ENCODE measurements at regions not wholly inside any gene's neighbourhood (a gene's known extent, or its start where the extent isn't known, plus 50 kb on each side); places are given as distances from the start of the nearest gene placed in this dataset.
"Not testable (repeated sequence)": the region's sequence is repeated elsewhere in the genome, so short reads cannot be mapped to it uniquely, and the experiment has no call there.

- DNase-seq: no peak
- no peak overlapping the region for H3K4me3 Mint-ChIP-seq
- no peaks in the 10 kb centered on the region for H3K36me3 Mint-ChIP-seq
- POLR2A ChIA-PET: no interaction called here
- no peaks in the 10 kb centered on the region for H3K9me3 Mint-ChIP-seq
- CTCF ChIA-PET: no interaction called here
- H3K27ac Mint-ChIP-seq: no peak overlapping the region
- no peaks in the 10 kb centered on the region for H3K4me1 Mint-ChIP-seq (ENCODE audit: low read depth)
- intact Hi-C loops (cut with micrococcal nuclease): no loop called here
- no peaks in the 10 kb centered on the region for H3K27me3 Mint-ChIP-seq
These were observed 1346.8 kb upstream of the GJE1 start for GRCh38 chr6:140785926-140786325.

DNA sequence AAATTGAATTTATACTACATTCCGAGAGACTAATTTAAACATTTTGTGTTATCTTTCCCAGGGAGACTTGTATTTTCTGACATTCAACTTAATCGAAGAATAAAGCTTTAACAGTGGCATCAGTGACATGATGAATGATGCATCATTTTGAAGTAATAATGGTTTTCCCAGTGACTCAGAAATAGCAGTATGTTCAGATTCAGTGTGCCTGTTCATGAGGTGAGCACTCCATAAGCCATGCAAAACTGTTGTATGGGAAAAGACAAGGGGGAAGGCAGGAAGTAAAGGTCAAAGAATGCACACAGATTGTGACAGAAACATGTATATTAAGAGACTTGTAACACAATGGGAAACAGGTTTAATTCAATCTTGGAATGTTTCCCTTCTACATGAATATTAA lies 1348.2 kb upstream of the GJE1 start:
- DNase-seq: no peak
- H3K27ac Mint-ChIP-seq: no peak overlapping the region
- ChIA-PET CTCF (no interaction called here), POLR2A (no interaction called here)
- H3K4me3 Mint-ChIP-seq: no peak overlapping the region
- H3K36me3 Mint-ChIP-seq: no peaks in the 10 kb centered on the region
- H3K27me3 Mint-ChIP-seq: no peaks in the 10 kb centered on the region
- no peaks in the 10 kb centered on the region for H3K4me1 Mint-ChIP-seq (ENCODE audit: low read depth)
- intact Hi-C loops (cut with micrococcal nuclease): no loop called here
- H3K9me3 Mint-ChIP-seq: no peaks in the 10 kb centered on the region

- DNase-seq; intact Hi-C loops (cut with micrococcal nuclease); POLR2A ChIA-PET; CTCF ChIA-PET; H3K27me3 Mint-ChIP-seq; H3K4me1 Mint-ChIP-seq (ENCODE audit: low read depth); H3K27ac Mint-ChIP-seq; H3K36me3 Mint-ChIP-seq; H3K9me3 Mint-ChIP-seq; H3K4me3 Mint-ChIP-seq: not testable (repeated sequence)
These were observed 1349.2 kb upstream of the GJE1 start for GRCh38 chr6:140783504-140783903.

DNA sequence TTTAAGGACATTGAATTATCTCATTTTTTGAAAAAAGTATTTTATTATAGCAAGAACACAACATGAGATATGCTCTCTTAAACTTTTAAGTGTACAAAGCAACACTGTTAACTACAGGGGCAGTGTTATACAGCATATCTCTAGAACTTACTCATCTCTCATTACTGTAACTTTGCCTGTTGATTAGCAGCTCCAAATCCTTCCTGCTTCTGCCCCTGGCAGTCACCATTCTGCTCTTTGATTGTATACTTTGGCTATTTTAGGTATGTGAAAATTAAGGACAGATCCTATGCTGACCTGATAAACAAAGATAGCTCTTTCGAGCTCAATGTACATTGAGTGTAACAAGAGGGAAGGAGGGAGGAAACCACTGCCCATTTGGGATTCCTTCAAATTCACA lies 1349.8 kb upstream of the GJE1 start:
- Mint-ChIP-seq H3K27ac (no peak overlapping the region), H3K4me1 (ENCODE audit: low read depth) (no peaks in the 10 kb centered on the region), H3K27me3 (no peaks in the 10 kb centered on the region), H3K36me3 (no peaks in the 10 kb centered on the region), H3K9me3 (no peaks in the 10 kb centered on the region), H3K4me3 (no peak overlapping the region)
- intact Hi-C loops (cut with micrococcal nuclease): no loop called here
- ChIA-PET POLR2A (no interaction called here), CTCF (no interaction called here)
- DNase-seq: no peak

GRCh38 chr6:140779991-140780596 lies 1352.6 kb upstream of the GJE1 start:
- DNase-seq: no peak
- ChIA-PET CTCF (no interaction called here), POLR2A (no interaction called here)
- Mint-ChIP-seq H3K4me1 (ENCODE audit: low read depth) (peaks cover 1% of the 10 kb centered on the region), H3K27ac (no peak overlapping the region), H3K9me3 (no peaks in the 10 kb centered on the region), H3K27me3 (peaks cover 4% of the 10 kb centered on the region), H3K4me3 (no peak overlapping the region), H3K36me3 (no peaks in the 10 kb centered on the region)
- intact Hi-C loops (cut with micrococcal nuclease): no loop called here

- Mint-ChIP-seq H3K27ac (no peak overlapping the region), H3K27me3 (peaks cover 8% of the 10 kb centered on the region), H3K4me3 (no peak overlapping the region), H3K36me3 (no peaks in the 10 kb centered on the region), H3K4me1 (ENCODE audit: low read depth) (peaks cover 6% of the 10 kb centered on the region), H3K9me3 (no peaks in the 10 kb centered on the region)
- POLR2A ChIA-PET: no interaction called here
- CTCF ChIA-PET: no interaction called here
- no peak for DNase-seq
- intact Hi-C loops (cut with micrococcal nuclease): no loop called here
These were observed 1353.4 kb upstream of the GJE1 start for GRCh38 chr6:140779341-140779740.

GRCh38 chr6:140777780-140778179 lies 1354.9 kb upstream of the GJE1 start:
- Mint-ChIP-seq H3K4me1 (ENCODE audit: low read depth) (peaks cover 12% of the 10 kb centered on the region), H3K9me3 (no peaks in the 10 kb centered on the region), H3K4me3 (no peak overlapping the region), H3K36me3 (no peaks in the 10 kb centered on the region), H3K27me3 (peaks cover 11% of the 10 kb centered on the region), H3K27ac (no peak overlapping the region)
- no peak for DNase-seq
- intact Hi-C loops (cut with micrococcal nuclease): no loop called here
- CTCF ChIA-PET: no interaction called here
- POLR2A ChIA-PET: no interaction called here

DNA sequence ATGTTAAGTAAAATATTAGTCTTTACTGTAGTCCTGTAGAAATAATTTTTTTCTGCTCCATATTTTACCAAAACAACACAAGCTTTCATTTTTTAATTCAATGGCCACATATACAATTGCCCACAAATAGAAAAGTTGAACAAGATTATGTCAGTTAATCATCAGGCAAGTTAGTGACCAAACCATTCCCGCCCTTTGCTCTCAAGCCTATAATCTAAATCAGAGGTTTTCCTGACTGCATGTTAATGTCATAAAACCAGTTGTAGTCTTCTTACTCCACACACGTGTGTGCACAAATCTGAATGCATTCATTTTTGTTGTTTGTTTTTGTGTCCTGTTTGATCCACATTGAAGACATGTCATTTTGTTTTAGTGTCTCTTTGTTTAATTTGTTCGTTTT lies 1357.7 kb upstream of the GJE1 start:
- Mint-ChIP-seq H3K4me1 (ENCODE audit: low read depth) (peaks cover 12% of the 10 kb centered on the region), H3K9me3 (peaks cover 6% of the 10 kb centered on the region), H3K4me3 (no peak overlapping the region), H3K36me3 (peaks cover 1% of the 10 kb centered on the region), H3K27ac (no peak overlapping the region), H3K27me3 (peaks cover 18% of the 10 kb centered on the region)
- ChIA-PET CTCF (no interaction called here), POLR2A (no interaction called here)
- intact Hi-C loops (cut with micrococcal nuclease): no loop called here
- DNase-seq: no peak

GRCh38 chr6:140774080-140774505 lies 1358.6 kb upstream of the GJE1 start:
- DNase-seq: no peak
- Mint-ChIP-seq H3K4me3 (no peak overlapping the region), H3K9me3 (peaks cover 6% of the 10 kb centered on the region), H3K36me3 (peaks cover 1% of the 10 kb centered on the region), H3K27me3 (peaks cover 18% of the 10 kb centered on the region), H3K4me1 (ENCODE audit: low read depth) (peaks cover 12% of the 10 kb centered on the region), H3K27ac (no peak overlapping the region)
- ChIA-PET POLR2A (interaction anchor here (1.6 kb wide), 1 partner anchor 35 kb away, joined by 5 read pairs; no protein-coding TSS in a partner anchor), CTCF (no interaction called here)
- intact Hi-C loops (cut with micrococcal nuclease): loop anchor here (1.0 kb wide), 2 partner anchors 35 to 188 kb away; no protein-coding TSS in a partner anchor

GRCh38 chr6:140773276-140773675 lies 1359.4 kb upstream of the GJE1 start:
- Mint-ChIP-seq H3K9me3 (peaks cover 9% of the 10 kb centered on the region), H3K36me3 (peaks cover 1% of the 10 kb centered on the region), H3K27me3 (peaks cover 18% of the 10 kb centered on the region), H3K27ac (no peak overlapping the region), H3K4me1 (ENCODE audit: low read depth) (peaks cover 12% of the 10 kb centered on the region), H3K4me3 (no peak overlapping the region)
- CTCF ChIA-PET: no interaction called here
- POLR2A ChIA-PET: interaction anchor here (1.6 kb wide), 1 partner anchor 36 kb away, joined by 5 read pairs; no protein-coding TSS in a partner anchor
- intact Hi-C loops (cut with micrococcal nuclease): no loop called here
- no peak for DNase-seq

GRCh38 chr6:140772576-140772975 lies 1360.1 kb upstream of the GJE1 start:
- Mint-ChIP-seq H3K4me1 (ENCODE audit: low read depth) (peaks cover 12% of the 10 kb centered on the region), H3K27me3 (peaks cover 18% of the 10 kb centered on the region), H3K36me3 (peaks cover 1% of the 10 kb centered on the region), H3K4me3 (no peak overlapping the region), H3K9me3 (peaks cover 16% of the 10 kb centered on the region), H3K27ac (no peak overlapping the region)
- ChIA-PET POLR2A (no interaction called here), CTCF (no interaction called here)
- intact Hi-C loops (cut with micrococcal nuclease): no loop called here
- no peak for DNase-seq

DNA sequence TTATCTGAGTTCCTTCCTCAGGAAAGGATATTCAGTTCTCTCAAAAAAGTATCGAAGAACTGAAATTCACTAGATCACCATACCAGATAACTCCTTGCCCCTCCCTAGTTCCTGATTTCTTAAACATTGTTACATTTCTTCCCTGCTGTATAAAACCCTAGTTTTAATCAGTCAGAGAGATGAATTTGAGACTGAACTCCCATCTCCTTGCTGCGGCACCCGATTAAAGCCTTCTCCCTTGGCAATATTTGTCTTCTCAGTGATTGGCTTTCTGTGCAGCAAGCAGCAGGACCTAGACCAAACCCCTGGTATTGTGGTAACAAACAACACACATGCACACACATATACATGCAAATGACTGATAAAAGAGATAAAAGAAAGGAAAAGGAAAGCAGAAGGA lies 1364.6 kb upstream of the GJE1 start:
- H3K4me3 Mint-ChIP-seq: no peak overlapping the region
- DNase-seq: no peak
- intact Hi-C loops (cut with micrococcal nuclease): no loop called here
- ChIA-PET POLR2A (no interaction called here), CTCF (no interaction called here)
- H3K36me3 Mint-ChIP-seq: peaks cover 1% of the 10 kb centered on the region
- peaks cover 18% of the 10 kb centered on the region for H3K9me3 Mint-ChIP-seq
- peaks cover 10% of the 10 kb centered on the region for H3K27me3 Mint-ChIP-seq
- H3K27ac Mint-ChIP-seq: no peak overlapping the region
- no peaks in the 10 kb centered on the region for H3K4me1 Mint-ChIP-seq (ENCODE audit: low read depth)

GRCh38 chr6:140766999-140767398 lies 1365.7 kb upstream of the GJE1 start:
- no peak overlapping the region for H3K4me3 Mint-ChIP-seq
- DNase-seq: no peak
- H3K4me1 Mint-ChIP-seq (ENCODE audit: low read depth): no peaks in the 10 kb centered on the region
- ChIA-PET POLR2A (no interaction called here), CTCF (no interaction called here)
- H3K27ac Mint-ChIP-seq: no peak overlapping the region
- peaks cover 6% of the 10 kb centered on the region for H3K27me3 Mint-ChIP-seq
- H3K36me3 Mint-ChIP-seq: peaks cover 1% of the 10 kb centered on the region
- intact Hi-C loops (cut with micrococcal nuclease): no loop called here
- peaks cover 17% of the 10 kb centered on the region for H3K9me3 Mint-ChIP-seq
